Fibroblast of lung (primary cell): ENCODE measurements at regions not wholly inside any gene's neighbourhood (a gene's known extent, or its start where the extent isn't known, plus 50 kb on each side); places are given as distances from the start of the nearest gene placed in this dataset.

Experiments used
- CTCF ChIP-seq, 2 donors: IDR thresholded peaks in 1 of 2; conservative IDR thresholded peaks in 1 of 2; 1 replicate in 1 of 2; 2 replicates in 1 of 2; pipeline ENCODE4 v1.5.1; 2011 to 2012; ENCODE audit warnings: low read length in 2 of 2, control low read depth in 1 of 2, inconsistent platforms in 1 of 2, low read depth in 1 of 2, mild to moderate bottlenecking in 1 of 2
- EZH2 ChIP-seq: IDR thresholded peaks from 2 replicates; pipeline ENCODE4 v1.5.1; 2012; ENCODE audit warnings: low read length, control low read depth, mild to moderate bottlenecking; ENCODE audit errors: missing control alignments

GRCh38 chr3:182117583-182117982 lies 405.9 kb downstream of the SOX2 start:
- no peak for TF ChIP-seq CTCF (conservative IDR thresholded peaks at IDR 0.05 in 1 of 2, IDR thresholded peaks at IDR 0.05 in 1 of 2; ENCODE audit: low read depth in 1 of 2, low read length in 2 of 2)
- no peak for TF ChIP-seq EZH2
